GM12878 (cell line): ENCODE measurements at regions not wholly inside any gene's neighbourhood (a gene's known extent, or its start where the extent isn't known, plus 50 kb on each side); places are given as distances from the start of the nearest gene placed in this dataset.

ENCODE experiments used
- ATAC-seq: fragments of 200-7000 bp; cut with Tn5 transposase; 3 replicates; pipeline ENCODE4 v1.9.1; 2020; ENCODE audit warnings: mild to moderate bottlenecking, moderate library complexity
- BruUV-seq: library from RNA; stranded (reverse); fragments of 400-500 nt; replicated peaks from 2 replicates; lab custom pipeline; 2021; lab: Mats Ljungman, UMichigan
- CTCF ChIA-PET: fragments of 300-600 bp; sonication (Branson Sonifier 250); formaldehyde crosslinking; extraction: SDS; loops from one replicate; lab custom pipeline; 2021; ENCODE audit warnings: inconsistent platforms; lab: Yijun Ruan, JAX
- POLR2A ChIA-PET: fragments of 350-600 bp; formaldehyde crosslinking; extraction: SDS; loops from one replicate; lab custom pipeline; 2021; ENCODE audit warnings: inconsistent platforms; lab: Charles Lee
- RAD21 ChIA-PET: fragments of 300-600 bp; sonication (Branson Sonifier 250); formaldehyde crosslinking; loops from one replicate; lab custom pipeline; 2023; ENCODE audit warnings: antibody characterized with exemption; ENCODE audit not compliant: unreplicated experiment; lab: Charles Lee
- SMC1A ChIA-PET: fragments of 300-600 bp; sonication (Branson Sonifier 250); formaldehyde crosslinking; loops from one replicate; lab custom pipeline; 2023; ENCODE audit not compliant: unreplicated experiment, uncharacterized antibody; lab: Charles Lee
- DNase-seq: peaks from one replicate; pipeline ENCODE4 v3.0.0-alpha.2; 2011; ENCODE audit warnings: low read depth, low spot score
- FAIRE-seq: peaks from 3 replicates; lab custom pipeline; 2011; peaks lifted over from hg19 to GRCh38; lab: Jason Lieb, UNC
- H2AFZ ChIP-seq: 2 replicates; pipeline ENCODE4 v1.6.0; 2011; ENCODE audit warnings: low read depth, low read length, control low read depth; ENCODE audit not compliant: control insufficient read depth
- H3K27ac ChIP-seq: 2 replicates; pipeline ENCODE4 v1.5.1; 2011; ENCODE audit warnings: control low read depth; ENCODE audit not compliant: control insufficient read depth, insufficient read depth
- H3K27me3 ChIP-seq, 2 experiments: replicated peaks in 1 of 2; 2 replicates each; pipeline versions ENCODE4 v1.6.0 to v1.6.1; 2011; ENCODE audit warnings: low read length in 1 of 2; ENCODE audit not compliant: control insufficient read depth in 2 of 2, insufficient read depth in 2 of 2
- H3K36me3 ChIP-seq, 2 experiments: 2 replicates each; pipeline ENCODE4 v1.5.1; 2011; ENCODE audit warnings: low read length in 1 of 2; ENCODE audit not compliant: control insufficient read depth in 2 of 2, insufficient read depth in 2 of 2
- H3K4me1 ChIP-seq: 2 replicates; pipeline ENCODE4 v1.6.1; 2011; ENCODE audit warnings: mild to moderate bottlenecking, low read length, moderate library complexity, mixed read lengths; ENCODE audit not compliant: control insufficient read depth, insufficient read depth
- H3K4me2 ChIP-seq: 2 replicates; pipeline ENCODE4 v1.6.0; 2011; ENCODE audit warnings: control low read depth; ENCODE audit not compliant: control insufficient read depth, insufficient read depth
- H3K4me3 ChIP-seq: fragments of 200-600 bp; sonication (generic); 2 replicates; pipeline ENCODE4 v1.5.1; 2016
- H3K79me2 ChIP-seq: 2 replicates; pipeline ENCODE4 v1.6.0; 2011; ENCODE audit warnings: low read length; ENCODE audit not compliant: control insufficient read depth, insufficient read depth
- H3K9ac ChIP-seq: 2 replicates; pipeline ENCODE4 v1.8.0; 2011; ENCODE audit warnings: low read length, control low read depth, mixed read lengths; ENCODE audit not compliant: control insufficient read depth, insufficient read depth
- H3K9me3 ChIP-seq: replicated peaks from 3 replicates; pipeline ENCODE4 v1.5.1; 2011; ENCODE audit warnings: mild to moderate bottlenecking, low read length; ENCODE audit not compliant: control insufficient read depth, insufficient read depth
- H4K20me1 ChIP-seq: 2 replicates; pipeline ENCODE4 v1.6.0; 2011; ENCODE audit not compliant: control insufficient read depth, insufficient read depth
- BMI1 ChIP-seq: fragments of 450-650 bp; IDR thresholded peaks from 2 replicates; pipeline ENCODE4 v1.6.1; 2016; ENCODE audit warnings: mild to moderate bottlenecking, moderate library complexity, borderline replicate concordance
- GABPA ChIP-seq: IDR thresholded peaks from 2 replicates; pipeline ENCODE4 v1.6.1; 2014; ENCODE audit warnings: antibody characterized with exemption, low read depth, mild to moderate bottlenecking, inconsistent platforms
- HDAC6 ChIP-seq: fragments of 200-600 bp; sonication (generic); IDR thresholded peaks from one replicate; pipeline ENCODE4 v1.8.0; 2017; ENCODE audit warnings: antibody characterized with exemption; ENCODE audit not compliant: unreplicated experiment
- KDM1A ChIP-seq: fragments of 200-600 bp; sonication (generic); IDR thresholded peaks from 2 replicates; pipeline ENCODE4 v1.6.1; 2016; ENCODE audit warnings: borderline replicate concordance
- NR2C1 ChIP-seq: fragments of 450-650 bp; IDR thresholded peaks from 2 replicates; pipeline ENCODE4 v1.6.1; 2017; ENCODE audit warnings: antibody characterized with exemption, mild to moderate bottlenecking, moderate library complexity
- NR2C2 ChIP-seq: IDR thresholded peaks from 2 replicates; pipeline ENCODE4 v1.6.1; 2011; ENCODE audit warnings: borderline replicate concordance, low read depth; ENCODE audit not compliant: control insufficient read depth, insufficient read length
- POLR2AphosphoS2 ChIP-seq: IDR thresholded peaks from 2 replicates; pipeline ENCODE4 v1.6.1; 2011; ENCODE audit warnings: low read depth, mild to moderate bottlenecking, low read length, improper control_type of control experiment, moderate library complexity
- SIX5 ChIP-seq: IDR thresholded peaks from 2 replicates; pipeline ENCODE4 v1.6.1; 2011; ENCODE audit warnings: mild to moderate bottlenecking, low read depth, low read length, moderate library complexity; ENCODE audit not compliant: severe bottlenecking
- SMC3 ChIP-seq: IDR thresholded peaks from 2 replicates; pipeline ENCODE4 v1.6.1; 2011; ENCODE audit warnings: low read length, improper control_type of control experiment, borderline replicate concordance
- SUPT20H ChIP-seq: IDR thresholded peaks from 2 replicates; pipeline ENCODE4 v1.6.1; 2011; ENCODE audit warnings: low read depth, mild to moderate bottlenecking, low read length, moderate library complexity, borderline replicate concordance; ENCODE audit not compliant: control insufficient read depth
- TARDBP ChIP-seq: IDR thresholded peaks from 2 replicates; pipeline ENCODE4 v1.6.1; 2016; ENCODE audit warnings: borderline replicate concordance
- WRNIP1 ChIP-seq: IDR thresholded peaks from 2 replicates; pipeline ENCODE4 v1.6.1; 2011; ENCODE audit warnings: low read depth, low read length, improper control_type of control experiment, borderline replicate concordance
- WGBS: methylation state at CpG from one replicate; pipeline ENCODE4 v1.1.6; 2016; ENCODE audit warnings: low lambda C conversion rate; ENCODE audit not compliant: insufficient replicate concordance, insufficient coverage; ENCODE audit errors: missing lambda C conversion rate; 5-methylcytosine and 5-hydroxymethylcytosine counted together
- in situ Hi-C: fragments of 300-500 bp; cut with MboI; formaldehyde crosslinking; loops from 9 replicates; pipeline ENCODE4 v1.14.3; 2018; ENCODE audit warnings: mixed read lengths
- intact Hi-C: fragments of 100-400 bp; cut with micrococcal nuclease; formaldehyde crosslinking; loops from one replicate; pipeline ENCODE4 v1.14.2; 2022; ENCODE audit not compliant: unreplicated experiment
- TF ChIP-seq, protein P1 (sequence below): fragments of 150-350 bp; IDR thresholded peaks from 2 replicates; pipeline ENCODE4 v1.6.1; 2016; ENCODE audit warnings: low read depth, low read length
- TF ChIP-seq, protein P2 (sequence below): fragments of 450-650 bp; formaldehyde crosslinking; IDR thresholded peaks from 2 replicates; pipeline ENCODE4 v1.5.0; 2022; ENCODE audit warnings: mild to moderate bottlenecking, missing genetic modification characterization

GRCh38 chr1:59165353-59165752, 131.5 kb upstream of the FGGY start:
- in situ Hi-C loops, result no loop called here
- SMC1A ChIA-PET, result interaction anchor here (1.3 to 1.5 kb wide), 2 partner anchors 17 to 308 kb away, joined by 3 to 4 read pairs; no protein-coding TSS in a partner anchor
- no peaks in the 10 kb centered on the region for H4K20me1 ChIP-seq
- 0% methylated on average over 2 of the region's 2 CpGs for WGBS
- no peaks in the 10 kb centered on the region for H3K4me1 ChIP-seq
- H3K9me3 ChIP-seq, result no peaks in the 10 kb centered on the region; the same call in 2 of the 3 replicates
- H3K27ac ChIP-seq, result no peak overlapping the region
- TF ChIP-seq GABPA, result no peak
- TF ChIP-seq TARDBP, result no peak
- TF ChIP-seq NR2C1, result no peak
- TF ChIP-seq SUPT20H, result no peak
- no peak for TF ChIP-seq NR2C2
- TF ChIP-seq, protein P1, sequence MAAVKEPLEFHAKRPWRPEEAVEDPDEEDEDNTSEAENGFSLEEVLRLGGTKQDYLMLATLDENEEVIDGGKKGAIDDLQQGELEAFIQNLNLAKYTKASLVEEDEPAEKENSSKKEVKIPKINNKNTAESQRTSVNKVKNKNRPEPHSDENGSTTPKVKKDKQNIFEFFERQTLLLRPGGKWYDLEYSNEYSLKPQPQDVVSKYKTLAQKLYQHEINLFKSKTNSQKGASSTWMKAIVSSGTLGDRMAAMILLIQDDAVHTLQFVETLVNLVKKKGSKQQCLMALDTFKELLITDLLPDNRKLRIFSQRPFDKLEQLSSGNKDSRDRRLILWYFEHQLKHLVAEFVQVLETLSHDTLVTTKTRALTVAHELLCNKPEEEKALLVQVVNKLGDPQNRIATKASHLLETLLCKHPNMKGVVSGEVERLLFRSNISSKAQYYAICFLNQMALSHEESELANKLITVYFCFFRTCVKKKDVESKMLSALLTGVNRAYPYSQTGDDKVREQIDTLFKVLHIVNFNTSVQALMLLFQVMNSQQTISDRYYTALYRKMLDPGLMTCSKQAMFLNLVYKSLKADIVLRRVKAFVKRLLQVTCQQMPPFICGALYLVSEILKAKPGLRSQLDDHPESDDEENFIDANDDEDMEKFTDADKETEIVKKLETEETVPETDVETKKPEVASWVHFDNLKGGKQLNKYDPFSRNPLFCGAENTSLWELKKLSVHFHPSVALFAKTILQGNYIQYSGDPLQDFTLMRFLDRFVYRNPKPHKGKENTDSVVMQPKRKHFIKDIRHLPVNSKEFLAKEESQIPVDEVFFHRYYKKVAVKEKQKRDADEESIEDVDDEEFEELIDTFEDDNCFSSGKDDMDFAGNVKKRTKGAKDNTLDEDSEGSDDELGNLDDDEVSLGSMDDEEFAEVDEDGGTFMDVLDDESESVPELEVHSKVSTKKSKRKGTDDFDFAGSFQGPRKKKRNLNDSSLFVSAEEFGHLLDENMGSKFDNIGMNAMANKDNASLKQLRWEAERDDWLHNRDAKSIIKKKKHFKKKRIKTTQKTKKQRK, result no peak
- no peak for TF ChIP-seq BMI1
- no peak for TF ChIP-seq KDM1A
- TF ChIP-seq POLR2AphosphoS2, result no peak
- no peak for TF ChIP-seq SMC3
- no peak for TF ChIP-seq SIX5
- no peak for TF ChIP-seq WRNIP1
- TF ChIP-seq, protein P2, sequence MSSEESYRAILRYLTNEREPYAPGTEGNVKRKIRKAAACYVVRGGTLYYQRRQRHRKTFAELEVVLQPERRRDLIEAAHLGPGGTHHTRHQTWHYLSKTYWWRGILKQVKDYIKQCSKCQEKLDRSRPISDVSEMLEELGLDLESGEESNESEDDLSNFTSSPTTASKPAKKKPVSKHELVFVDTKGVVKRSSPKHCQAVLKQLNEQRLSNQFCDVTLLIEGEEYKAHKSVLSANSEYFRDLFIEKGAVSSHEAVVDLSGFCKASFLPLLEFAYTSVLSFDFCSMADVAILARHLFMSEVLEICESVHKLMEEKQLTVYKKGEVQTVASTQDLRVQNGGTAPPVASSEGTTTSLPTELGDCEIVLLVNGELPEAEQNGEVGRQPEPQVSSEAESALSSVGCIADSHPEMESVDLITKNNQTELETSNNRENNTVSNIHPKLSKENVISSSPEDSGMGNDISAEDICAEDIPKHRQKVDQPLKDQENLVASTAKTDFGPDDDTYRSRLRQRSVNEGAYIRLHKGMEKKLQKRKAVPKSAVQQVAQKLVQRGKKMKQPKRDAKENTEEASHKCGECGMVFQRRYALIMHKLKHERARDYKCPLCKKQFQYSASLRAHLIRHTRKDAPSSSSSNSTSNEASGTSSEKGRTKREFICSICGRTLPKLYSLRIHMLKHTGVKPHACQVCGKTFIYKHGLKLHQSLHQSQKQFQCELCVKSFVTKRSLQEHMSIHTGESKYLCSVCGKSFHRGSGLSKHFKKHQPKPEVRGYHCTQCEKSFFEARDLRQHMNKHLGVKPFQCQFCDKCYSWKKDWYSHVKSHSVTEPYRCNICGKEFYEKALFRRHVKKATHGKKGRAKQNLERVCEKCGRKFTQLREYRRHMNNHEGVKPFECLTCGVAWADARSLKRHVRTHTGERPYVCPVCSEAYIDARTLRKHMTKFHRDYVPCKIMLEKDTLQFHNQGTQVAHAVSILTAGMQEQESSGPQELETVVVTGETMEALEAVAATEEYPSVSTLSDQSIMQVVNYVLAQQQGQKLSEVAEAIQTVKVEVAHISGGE (CRISPR knock-in tag), result no peak
- TF ChIP-seq HDAC6, result no peak
- RAD21 ChIA-PET, result no interaction called here
- H3K27me3 ChIP-seq, result 0 out of 4 replicates have a peak, but pooled peaks cover 0 to 2% of the 10 kb centered on the region in 2 experiments
- ATAC-seq (no peak), FAIRE-seq (no peak), DNase-seq (no peak)
- CTCF ChIA-PET, result interaction anchor here (0.6 kb wide), 1 partner anchor 80 kb away, joined by 4 read pairs; no protein-coding TSS in a partner anchor
- no peaks in the 10 kb centered on the region for H3K79me2 ChIP-seq
- H3K36me3 ChIP-seq, result no peaks in the 10 kb centered on the region
- H3K4me2 ChIP-seq, result no peak overlapping the region
- intact Hi-C loops, result no loop called here
- H3K9ac ChIP-seq, result no peak overlapping the region
- H3K4me3 ChIP-seq, result no peak overlapping the region
- no peak overlapping the region for H2AFZ ChIP-seq
- BruUV-seq, result no TSS peak
- POLR2A ChIA-PET, result no interaction called here
